HepG2 (cell line): ENCODE measurements at regions not wholly inside any gene's neighbourhood (a gene's known extent, or its start where the extent isn't known, plus 50 kb on each side); places are given as distances from the start of the nearest gene placed in this dataset.

Experiments used
- ATAC-seq: fragments of 200-7000 bp; cut with Tn5 transposase; 3 replicates; pipeline ENCODE4 v1.9.1; 2020; ENCODE audit warnings: mild to moderate bottlenecking, moderate library complexity
- BruUV-seq: library from RNA; stranded (reverse); fragments of 400-500 nt; replicated peaks from 2 replicates; lab custom pipeline; 2021; lab: Mats Ljungman, UMichigan
- CTCF ChIA-PET: fragments of 300-600 bp; formaldehyde crosslinking; extraction: SDS; loops from one replicate; lab custom pipeline; 2021; ENCODE audit warnings: low total read pairs, inconsistent platforms, low intra/inter-chr PET ratio; lab: Yijun Ruan, JAX
- POLR2A ChIA-PET: fragments of 350-600 bp; sonication (Branson Sonifier 250); formaldehyde crosslinking; loops from one replicate; lab custom pipeline; 2020; ENCODE audit warnings: antibody characterized with exemption, inconsistent platforms; lab: Yijun Ruan, JAX
- DNase-seq: peaks from one replicate; pipeline ENCODE4 v3.0.0-alpha.2; 2015; ENCODE audit warnings: low spot score
- FAIRE-seq: peaks from 3 replicates; lab custom pipeline; 2011; peaks lifted over from hg19 to GRCh38; lab: Jason Lieb, UNC
- H2AFZ ChIP-seq: one replicate; pipeline ENCODE4 v1.6.1; 2011; ENCODE audit warnings: low read length, inconsistent platforms
- H3K27ac ChIP-seq: fragments of 300-600 bp; 3 replicates; pipeline ENCODE4 v1.8.0; 2011; ENCODE audit warnings: mixed run types, mild to moderate bottlenecking, mixed read lengths, low read length, inconsistent platforms; ENCODE audit not compliant: insufficient read depth; ENCODE audit errors: extremely low read length
- H3K27me3 ChIP-seq, 2 experiments: fragments of 200-600 bp in 1 of 2; 2 replicates in 1 of 2; 3 replicates in 1 of 2; pipeline versions ENCODE4 v1.6.0 to v1.8.0; 2011; ENCODE audit warnings: low read length in 2 of 2, mild to moderate bottlenecking in 2 of 2, moderate library complexity in 2 of 2, inconsistent platforms in 1 of 2; ENCODE audit not compliant: insufficient read depth in 2 of 2, control insufficient read depth in 1 of 2
- H3K36me3 ChIP-seq, 2 experiments: fragments of 200-600 bp in 1 of 2; replicated peaks in 1 of 2; 2 replicates in 1 of 2; 3 replicates in 1 of 2; pipeline versions ENCODE4 v1.5.1 to v1.8.0; 2011; ENCODE audit warnings: low read length in 2 of 2, inconsistent platforms in 1 of 2; ENCODE audit not compliant: insufficient read depth in 2 of 2, control insufficient read depth in 1 of 2
- H3K4me1 ChIP-seq: 2 replicates; pipeline ENCODE4 v1.5.1; 2012; ENCODE audit warnings: low read length, inconsistent platforms; ENCODE audit not compliant: insufficient read depth
- H3K4me2 ChIP-seq: 2 replicates; pipeline ENCODE4 v1.6.0; 2011; ENCODE audit warnings: low read depth, low read length, inconsistent platforms
- H3K4me3 ChIP-seq, 3 experiments: fragments of 200-600 bp in 1 of 3; sonication (generic), shearing (Covaris generic) in 1 of 3; replicated peaks in 1 of 3; 2 replicates each; pipeline ENCODE4 v1.5.1; 2011 to 2016; ENCODE audit warnings: low read length in 3 of 3, inconsistent platforms in 2 of 3, low read depth in 2 of 3, mild to moderate bottlenecking in 2 of 3, control low read depth in 1 of 3, mixed read lengths in 1 of 3; ENCODE audit not compliant: insufficient read depth in 1 of 3
- H3K79me2 ChIP-seq: one replicate; pipeline ENCODE4 v1.6.1; 2011; ENCODE audit warnings: low read length, inconsistent platforms; ENCODE audit not compliant: insufficient read depth
- H3K9ac ChIP-seq: 2 replicates; pipeline ENCODE4 v1.6.0; 2011; ENCODE audit warnings: mild to moderate bottlenecking, low read depth, low read length, inconsistent platforms; ENCODE audit not compliant: insufficient read depth
- H3K9me3 ChIP-seq: 2 replicates; pipeline ENCODE4 v1.5.1; 2012; ENCODE audit warnings: mild to moderate bottlenecking, low read length
- H4K20me1 ChIP-seq: 2 replicates; pipeline ENCODE4 v1.6.0; 2011; ENCODE audit warnings: inconsistent platforms, mild to moderate bottlenecking, low read length, moderate library complexity; ENCODE audit not compliant: insufficient read depth
- AGO2 ChIP-seq: fragments of 200-400 bp; formaldehyde crosslinking; optimal IDR thresholded peaks from 2 replicates; pipeline ENCODE3; 2017; ENCODE audit warnings: mild to moderate bottlenecking, low read depth, low read length, moderate library complexity
- E2F1 ChIP-seq: sonication (generic); formaldehyde crosslinking; IDR thresholded peaks from 2 replicates; pipeline ENCODE4 v1.5.0; 2020; ENCODE audit warnings: missing genetic modification reagents
- HNF1B ChIP-seq: sonication (generic); formaldehyde crosslinking; IDR thresholded peaks from 2 replicates; pipeline ENCODE4 v1.5.1; 2020; ENCODE audit warnings: mild to moderate bottlenecking, moderate library complexity, missing genetic modification reagents
- IKZF1 ChIP-seq: fragments of 450-650 bp; IDR thresholded peaks from 2 replicates; pipeline ENCODE4 v1.7.1; 2016
- MBD4 ChIP-seq: IDR thresholded peaks from 2 replicates; pipeline ENCODE4 v1.6.1; 2012; ENCODE audit warnings: low read length, inconsistent platforms, borderline replicate concordance
- NFYB ChIP-seq: sonication (generic); formaldehyde crosslinking; IDR thresholded peaks from 2 replicates; pipeline ENCODE4 v1.4.0; 2020; ENCODE audit warnings: missing genetic modification reagents
- PTBP1 ChIP-seq: fragments of 200-400 bp; formaldehyde crosslinking; IDR thresholded peaks from 2 replicates; pipeline ENCODE4 v1.6.1; 2018; ENCODE audit warnings: low read length, low read depth; ENCODE audit not compliant: poor library complexity, severe bottlenecking
- SALL2 ChIP-seq: sonication (generic); formaldehyde crosslinking; IDR thresholded peaks from 2 replicates; pipeline ENCODE4 v1.8.1; 2023; ENCODE audit warnings: mild to moderate bottlenecking, missing genetic modification reagents, inconsistent platforms
- SIN3A ChIP-seq: IDR thresholded peaks from 2 replicates; pipeline ENCODE4 v1.6.1; 2011; ENCODE audit warnings: low read depth, mild to moderate bottlenecking, control low read depth, low read length, borderline replicate concordance
- ZBTB20 ChIP-seq: sonication (generic); formaldehyde crosslinking; IDR thresholded peaks from 2 replicates; pipeline ENCODE4 v1.8.1; 2023; ENCODE audit warnings: missing genetic modification reagents, low read depth, mild to moderate bottlenecking, borderline replicate concordance
- ZNF143 ChIP-seq: sonication (generic); formaldehyde crosslinking; IDR thresholded peaks from 2 replicates; pipeline ENCODE4 v1.4.0; 2020; ENCODE audit warnings: missing genetic modification reagents
- ZNF530 ChIP-seq: sonication (generic); formaldehyde crosslinking; IDR thresholded peaks from 2 replicates; pipeline ENCODE4 v1.5.0; 2020; ENCODE audit warnings: low read depth, mild to moderate bottlenecking, missing genetic modification reagents
- ZNF800 ChIP-seq: sonication (generic); formaldehyde crosslinking; IDR thresholded peaks from 2 replicates; pipeline ENCODE4 v1.4.0; 2020; ENCODE audit warnings: missing genetic modification reagents
- in situ Hi-C: cut with HindIII; loops from 2 replicates; pipeline ENCODE4 v1.10.0; 2017; ENCODE audit warnings: low pct_unique_long_range_greater_than_20kb; ENCODE audit not compliant: extremely low pct_ligation_motif_present
- intact Hi-C: fragments of 100-400 bp; cut with micrococcal nuclease; formaldehyde crosslinking; loops from one replicate; pipeline ENCODE4 v1.10.0; 2022; ENCODE audit not compliant: unreplicated experiment

- in situ Hi-C loops = no loop called here
- Histone ChIP-seq H3K4me2 (no peak overlapping the region), H3K36me3 (no peaks in the 10 kb centered on the region), H3K27ac (no peak overlapping the region), H4K20me1 (no peaks in the 10 kb centered on the region), H3K9me3 (no peaks in the 10 kb centered on the region), H2AFZ (no peak overlapping the region), H3K4me1 (no peaks in the 10 kb centered on the region), H3K9ac (no peak overlapping the region)
- CTCF ChIA-PET = no interaction called here
- intact Hi-C loops = no loop called here
- no TSS peak for BruUV-seq
- no peak for TF ChIP-seq E2F1 (CRISPR knock-in tag)
- no peak for TF ChIP-seq AGO2
- no peak for TF ChIP-seq SIN3A
- no peak for TF ChIP-seq MBD4
- TF ChIP-seq HNF1B (CRISPR knock-in tag) = no peak
- TF ChIP-seq SALL2 (CRISPR knock-in tag) = no peak
- no peak for TF ChIP-seq ZNF530 (CRISPR knock-in tag)
- TF ChIP-seq ZNF800 (CRISPR knock-in tag) = no peak
- TF ChIP-seq ZNF143 (CRISPR knock-in tag) = no peak
- TF ChIP-seq ZBTB20 (CRISPR knock-in tag) = no peak
- TF ChIP-seq PTBP1 = no peak
- TF ChIP-seq NFYB (CRISPR knock-in tag) = no peak
- TF ChIP-seq IKZF1 = no peak
- TF ChIP-seq, all 625 proteins: peak for 0
- Histone ChIP-seq H3K4me3 (no peak overlapping the region), H3K27me3 (no peaks in the 10 kb centered on the region), H3K79me2 (no peaks in the 10 kb centered on the region)
- DNase-seq = no peak
- FAIRE-seq = no peak
- no peak for ATAC-seq
- POLR2A ChIA-PET = no interaction called here
These were observed 1805.3 kb downstream of the PCDH7 start for GRCh38 chr4:32525420-32525819.
